GM18499 (cell line): ENCODE measurements at regions not wholly inside any gene's neighbourhood (a gene's known extent, or its start where the extent isn't known, plus 50 kb on each side); places are given as distances from the start of the nearest gene placed in this dataset.

Experiments used
- ATAC-seq: cut with Tn5 transposase; IDR thresholded peaks from one replicate; pipeline ENCODE4 v1.9.1; 2021; ENCODE audit warnings: moderate number of reproducible peaks; ENCODE audit not compliant: insufficient read depth, unreplicated experiment

- ATAC-seq: no peak
These were observed 313.1 kb downstream of the LRFN2 start for GRCh38 chr6:40274058-40274457.

- ATAC-seq: no peak
These were observed 318.6 kb downstream of the LRFN2 start for GRCh38 chr6:40268614-40269013.

GRCh38 chr6:40268166-40268565, 319.0 kb downstream of the LRFN2 start:
- ATAC-seq: no peak

- no peak for ATAC-seq
These were observed 321.5 kb downstream of the LRFN2 start for GRCh38 chr6:40265615-40266014.

- no peak for ATAC-seq
These were observed 323.2 kb downstream of the LRFN2 start for GRCh38 chr6:40263970-40264369.

- no peak for ATAC-seq
These were observed 324.8 kb downstream of the LRFN2 start for GRCh38 chr6:40262363-40262762.

GRCh38 chr6:40258531-40258930, 324.3 kb upstream of the MOCS1 start:
- ATAC-seq: no peak

GRCh38 chr6:40256831-40257230, 322.6 kb upstream of the MOCS1 start:
- no peak for ATAC-seq

GRCh38 chr6:40256224-40256623, 322.0 kb upstream of the MOCS1 start:
- no peak for ATAC-seq

- no peak for ATAC-seq
These were observed 319.2 kb upstream of the MOCS1 start for GRCh38 chr6:40253420-40253819.

GRCh38 chr6:40252531-40253258, 318.4 kb upstream of the MOCS1 start:
- no peak for ATAC-seq

- no peak for ATAC-seq
These were observed 317.5 kb upstream of the MOCS1 start for GRCh38 chr6:40251637-40252300.

- no peak for ATAC-seq
These were observed 315.7 kb upstream of the MOCS1 start for GRCh38 chr6:40249935-40250334.

GRCh38 chr6:40247516-40248115, 313.4 kb upstream of the MOCS1 start:
- ATAC-seq: no peak

- ATAC-seq: no peak
These were observed 310.4 kb upstream of the MOCS1 start for GRCh38 chr6:40244699-40245098.

- no peak for ATAC-seq
These were observed 298.4 kb upstream of the MOCS1 start for GRCh38 chr6:40232698-40233097.

- no peak for ATAC-seq
These were observed 293.5 kb upstream of the MOCS1 start for GRCh38 chr6:40227735-40228134.

- ATAC-seq: no peak
These were observed 288.1 kb upstream of the MOCS1 start for GRCh38 chr6:40222354-40222753.

- no peak for ATAC-seq
These were observed 285.5 kb upstream of the MOCS1 start for GRCh38 chr6:40219799-40220198.

- ATAC-seq: no peak
These were observed 276.4 kb upstream of the MOCS1 start for GRCh38 chr6:40210628-40211056.

GRCh38 chr6:40205801-40206200, 271.5 kb upstream of the MOCS1 start:
- ATAC-seq: no peak

- no peak for ATAC-seq
These were observed 270.7 kb upstream of the MOCS1 start for GRCh38 chr6:40205004-40205403.
